ENCODE measurements at regions not wholly inside any gene's neighbourhood (a gene's known extent, or its start where the extent isn't known, plus 50 kb on each side); places are given as distances from the start of the nearest gene placed in this dataset.

DNA sequence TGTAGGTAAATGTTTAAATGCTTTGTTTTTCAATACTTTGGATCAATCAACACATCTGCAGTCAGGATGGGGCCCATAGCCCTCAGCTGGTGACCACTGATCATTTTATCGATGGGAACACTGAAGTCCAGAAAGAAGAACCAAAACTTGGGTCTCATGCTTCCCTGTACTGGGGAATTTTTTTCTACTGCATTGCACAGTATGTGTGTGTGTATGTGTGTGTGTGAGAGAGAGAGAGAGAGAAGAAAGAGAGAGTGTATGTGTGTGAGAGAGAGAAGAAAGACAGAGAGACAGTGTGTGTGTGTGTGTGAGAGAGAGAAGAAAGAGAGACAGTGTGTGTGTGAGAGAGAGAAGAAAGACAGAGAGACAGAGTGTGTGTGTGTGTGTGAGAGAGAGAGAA lies 202.9 kb upstream of the MSX2 start:
- DNase-seq (ENCODE audit: insufficient read length, low spot score) (no peak), FAIRE-seq (no peak)
- TF ChIP-seq TAF1 (IDR thresholded peaks at IDR 0.05; ENCODE audit: low read depth, low read length) (no peak), POLR2AphosphoS5 (IDR thresholded peaks at IDR 0.05; ENCODE audit: low read depth, low read length) (no peak), POLR2A (IDR thresholded peaks at IDR 0.05; ENCODE audit: low read depth, low read length) (no peak), POU2F2 (IDR thresholded peaks at IDR 0.05; ENCODE audit: low read depth, low read length) (no peak), SPI1 (IDR thresholded peaks at IDR 0.05; ENCODE audit: low read depth, low read length) (no peak), PAX5 (IDR thresholded peaks at IDR 0.05; ENCODE audit: insufficient read depth, low read length, severe bottlenecking) (no peak)

- DNase-seq (ENCODE audit: insufficient read length, low spot score) (no peak), FAIRE-seq (no peak)
- TF ChIP-seq SPI1 (IDR thresholded peaks at IDR 0.05; ENCODE audit: low read depth, low read length): no peak
- no peak for TF ChIP-seq PAX5 (IDR thresholded peaks at IDR 0.05; ENCODE audit: insufficient read depth, low read length, severe bottlenecking)
- no peak for TF ChIP-seq POLR2A (IDR thresholded peaks at IDR 0.05; ENCODE audit: low read depth, low read length)
- TF ChIP-seq POLR2AphosphoS5 (IDR thresholded peaks at IDR 0.05; ENCODE audit: low read depth, low read length): no peak
- TF ChIP-seq POU2F2 (IDR thresholded peaks at IDR 0.05; ENCODE audit: low read depth, low read length): no peak
- TF ChIP-seq TAF1 (IDR thresholded peaks at IDR 0.05; ENCODE audit: low read depth, low read length): no peak
These were observed 201.7 kb upstream of the MSX2 start for GRCh38 chr5:174522480-174523260.

- DNase-seq (ENCODE audit: insufficient read length, low spot score): no peak
- FAIRE-seq: no peak
- TF ChIP-seq POLR2A (IDR thresholded peaks at IDR 0.05; ENCODE audit: low read depth, low read length) (no peak), POLR2AphosphoS5 (IDR thresholded peaks at IDR 0.05; ENCODE audit: low read depth, low read length) (no peak)
These were observed 200.9 kb upstream of the MSX2 start for GRCh38 chr5:174523311-174524071.

GRCh38 chr5:174524351-174524750 lies 200.0 kb upstream of the MSX2 start:
- no peak for DNase-seq (ENCODE audit: insufficient read length, low spot score)
- no peak for TF ChIP-seq POLR2AphosphoS5 (IDR thresholded peaks at IDR 0.05; ENCODE audit: low read depth, low read length)
- no peak for TF ChIP-seq SPI1 (IDR thresholded peaks at IDR 0.05; ENCODE audit: low read depth, low read length)
- TF ChIP-seq PAX5 (IDR thresholded peaks at IDR 0.05; ENCODE audit: insufficient read depth, low read length, severe bottlenecking): no peak
- no peak for TF ChIP-seq POLR2A (IDR thresholded peaks at IDR 0.05; ENCODE audit: low read depth, low read length)
- TF ChIP-seq POU2F2 (IDR thresholded peaks at IDR 0.05; ENCODE audit: low read depth, low read length): no peak
- no peak for TF ChIP-seq TAF1 (IDR thresholded peaks at IDR 0.05; ENCODE audit: low read depth, low read length)
- FAIRE-seq: no peak

GRCh38 chr5:174526177-174526576 lies 198.2 kb upstream of the MSX2 start:
- DNase-seq (ENCODE audit: insufficient read length, low spot score) (no peak), FAIRE-seq (no peak)
- TF ChIP-seq SPI1 (IDR thresholded peaks at IDR 0.05; ENCODE audit: low read depth, low read length) (no peak), PAX5 (IDR thresholded peaks at IDR 0.05; ENCODE audit: insufficient read depth, low read length, severe bottlenecking) (no peak), POU2F2 (IDR thresholded peaks at IDR 0.05; ENCODE audit: low read depth, low read length) (no peak), POLR2A (IDR thresholded peaks at IDR 0.05; ENCODE audit: low read depth, low read length) (no peak), TAF1 (IDR thresholded peaks at IDR 0.05; ENCODE audit: low read depth, low read length) (no peak), POLR2AphosphoS5 (IDR thresholded peaks at IDR 0.05; ENCODE audit: low read depth, low read length) (no peak)

DNA sequence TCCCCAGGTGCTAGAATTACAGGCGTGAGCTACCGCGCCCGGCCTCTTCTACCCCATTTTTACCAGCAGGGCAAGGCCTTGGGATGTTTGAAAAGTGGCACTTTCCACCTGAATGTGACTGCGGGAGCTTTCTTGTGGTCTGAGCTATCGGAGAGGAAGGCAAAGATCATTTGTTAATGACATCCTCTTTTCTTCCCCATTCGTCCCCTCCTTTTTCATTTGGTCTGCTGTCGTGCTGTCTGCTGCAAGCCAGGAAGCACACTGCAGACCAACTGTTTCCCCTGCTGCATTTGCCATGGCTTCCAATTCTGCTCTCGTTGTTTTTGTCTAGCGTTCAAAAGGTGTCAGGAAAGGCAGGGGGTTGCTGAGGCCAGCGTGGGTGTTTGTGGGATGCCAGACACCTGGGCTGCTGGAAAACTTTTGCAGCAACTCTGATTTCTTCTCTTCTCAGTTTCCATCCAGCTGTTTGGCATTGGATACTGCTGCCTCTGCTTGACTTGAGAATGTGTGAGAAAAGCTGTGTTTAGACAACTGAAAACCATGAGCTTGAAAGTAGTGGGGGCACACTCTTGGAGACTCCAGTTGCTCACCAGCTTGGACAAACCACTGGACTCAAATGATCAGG lies 196.4 kb upstream of the MSX2 start:
- no peak for DNase-seq (ENCODE audit: insufficient read length, low spot score)
- no peak for TF ChIP-seq PAX5 (IDR thresholded peaks at IDR 0.05; ENCODE audit: insufficient read depth, low read length, severe bottlenecking)
- no peak for FAIRE-seq

DNA sequence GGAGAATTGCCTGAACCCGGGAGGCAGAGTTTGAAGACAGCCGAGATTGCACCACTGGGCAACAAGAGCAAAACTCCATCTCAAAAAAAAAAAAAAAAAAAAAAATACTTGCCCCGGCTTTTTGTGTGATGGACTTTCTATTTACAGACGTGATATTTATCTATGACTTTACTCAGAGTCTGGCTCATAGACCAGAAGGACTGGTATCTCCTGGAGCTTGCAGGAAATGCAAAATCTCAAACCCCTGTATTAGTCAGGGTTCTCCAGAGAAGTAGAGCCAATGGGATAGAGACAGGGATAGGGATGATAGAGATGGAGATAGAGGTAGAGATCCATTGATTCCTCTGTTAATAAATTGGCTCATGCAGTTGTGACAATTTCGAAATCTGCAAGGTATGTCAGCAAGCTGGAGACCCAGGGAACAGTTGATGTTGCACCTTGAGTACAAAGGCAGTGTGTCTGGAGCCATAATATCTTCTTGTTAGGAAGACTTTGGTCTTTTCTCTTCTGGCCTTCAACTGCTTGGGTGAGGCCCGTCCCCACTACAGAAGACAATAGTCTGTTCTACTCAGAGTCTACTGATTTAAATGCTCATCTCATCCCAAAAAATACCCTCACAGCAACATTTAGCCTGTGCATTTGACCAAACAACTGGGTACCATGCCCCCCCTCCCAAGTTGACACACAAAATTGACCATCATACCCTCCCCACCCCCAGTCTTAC lies 195.4 kb upstream of the MSX2 start:
- DNase-seq (ENCODE audit: insufficient read length, low spot score) (no peak), FAIRE-seq (no peak)
- no peak for TF ChIP-seq PAX5 (IDR thresholded peaks at IDR 0.05; ENCODE audit: insufficient read depth, low read length, severe bottlenecking)
- no peak for TF ChIP-seq TAF1 (IDR thresholded peaks at IDR 0.05; ENCODE audit: low read depth, low read length)
- TF ChIP-seq SPI1 (IDR thresholded peaks at IDR 0.05; ENCODE audit: low read depth, low read length): no peak
- no peak for TF ChIP-seq POU2F2 (IDR thresholded peaks at IDR 0.05; ENCODE audit: low read depth, low read length)
- TF ChIP-seq POLR2AphosphoS5 (IDR thresholded peaks at IDR 0.05; ENCODE audit: low read depth, low read length): no peak
- no peak for TF ChIP-seq POLR2A (IDR thresholded peaks at IDR 0.05; ENCODE audit: low read depth, low read length)

DNA sequence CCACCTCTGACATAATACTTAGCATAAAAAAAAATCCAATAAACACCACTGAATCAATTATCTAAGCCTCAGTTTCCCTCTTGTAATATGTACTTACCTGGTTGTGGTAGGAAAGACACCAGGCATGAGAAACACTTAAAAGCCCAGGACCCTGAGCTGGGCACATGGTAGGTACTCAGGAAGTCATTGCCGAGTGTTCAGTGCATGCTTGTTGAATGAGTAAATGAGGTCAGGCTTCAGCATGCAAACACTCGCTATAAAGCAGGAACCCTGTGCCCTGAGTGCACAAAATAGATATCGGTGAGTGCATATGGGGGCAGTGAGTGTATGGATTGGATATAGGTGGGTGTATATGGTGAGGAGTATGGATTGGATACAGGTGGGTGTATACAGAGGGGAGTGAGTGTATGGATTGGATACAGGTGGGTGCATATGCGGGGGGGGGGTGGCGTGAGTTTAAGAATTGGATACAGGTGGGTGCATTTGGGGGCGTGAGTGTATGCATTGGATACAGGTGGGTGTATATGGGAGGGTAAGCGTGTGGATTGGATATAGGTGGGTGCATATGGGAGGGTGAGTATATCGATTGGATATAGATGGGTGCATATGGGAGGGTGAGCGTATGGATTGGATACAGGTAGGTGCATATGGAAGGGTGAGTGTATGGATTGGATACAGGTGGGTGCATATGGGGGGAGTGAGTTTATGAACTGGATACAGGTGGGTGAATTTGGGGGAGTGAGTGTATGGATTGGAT lies 194.3 kb upstream of the MSX2 start:
- TF ChIP-seq PAX5 (IDR thresholded peaks at IDR 0.05; ENCODE audit: insufficient read depth, low read length, severe bottlenecking): no peak
- no peak for TF ChIP-seq POLR2A (IDR thresholded peaks at IDR 0.05; ENCODE audit: low read depth, low read length)
- TF ChIP-seq POU2F2 (IDR thresholded peaks at IDR 0.05; ENCODE audit: low read depth, low read length): no peak
- TF ChIP-seq SPI1 (IDR thresholded peaks at IDR 0.05; ENCODE audit: low read depth, low read length): no peak
- no peak for TF ChIP-seq TAF1 (IDR thresholded peaks at IDR 0.05; ENCODE audit: low read depth, low read length)
- TF ChIP-seq POLR2AphosphoS5 (IDR thresholded peaks at IDR 0.05; ENCODE audit: low read depth, low read length): no peak
- no peak for FAIRE-seq
- DNase-seq (ENCODE audit: insufficient read length, low spot score): no peak

Measured in GM12891 (cell line).